Smooth muscle cell (in vitro differentiated cells): ENCODE measurements at regions not wholly inside any gene's neighbourhood (a gene's known extent, or its start where the extent isn't known, plus 50 kb on each side); places are given as distances from the start of the nearest gene placed in this dataset.

Source experiments
- DNase-seq: peaks from one replicate; lab custom pipeline; 2025; ENCODE audit not compliant: unreplicated experiment; lab: John Stamatoyannopoulos, UW
- H2AFZ ChIP-seq: fragments of 200-600 bp; sonication (generic); 2 replicates; pipeline ENCODE4 v1.6.0; 2016; ENCODE audit warnings: antibody characterized with exemption, low read depth, mild to moderate bottlenecking
- H3F3A ChIP-seq: fragments of 200-600 bp; sonication (generic); 2 replicates; pipeline ENCODE4 v1.6.0; 2017; ENCODE audit warnings: antibody characterized with exemption, low read depth
- H3K27ac ChIP-seq: fragments of 200-600 bp; sonication (generic); 2 replicates; pipeline ENCODE4 v1.5.1; 2016; ENCODE audit warnings: low read depth, mild to moderate bottlenecking
- H3K27me3 ChIP-seq: fragments of 200-600 bp; sonication (generic); 2 replicates; pipeline ENCODE4 v1.6.1; 2016; ENCODE audit warnings: low read depth, mild to moderate bottlenecking
- H3K36me3 ChIP-seq: fragments of 200-600 bp; sonication (generic); 2 replicates; pipeline ENCODE4 v1.5.1; 2016; ENCODE audit warnings: low read depth
- H3K4me1 ChIP-seq: fragments of 200-600 bp; sonication (generic); 2 replicates; pipeline ENCODE4 v1.5.1; 2016; ENCODE audit warnings: low read depth
- H3K4me2 ChIP-seq: fragments of 200-600 bp; sonication (generic); 2 replicates; pipeline ENCODE4 v1.6.0; 2016; ENCODE audit warnings: mild to moderate bottlenecking
- H3K4me3 ChIP-seq: fragments of 200-600 bp; sonication (generic); 2 replicates; pipeline ENCODE4 v1.5.1; 2016; ENCODE audit warnings: mild to moderate bottlenecking
- H3K79me2 ChIP-seq: fragments of 200-600 bp; sonication (generic); 2 replicates; pipeline ENCODE4 v1.6.0; 2016; ENCODE audit warnings: low read depth, mild to moderate bottlenecking
- H3K9ac ChIP-seq: fragments of 200-600 bp; sonication (generic); 2 replicates; pipeline ENCODE4 v1.6.0; 2016; ENCODE audit warnings: low read depth
- H3K9me3 ChIP-seq: fragments of 200-600 bp; sonication (generic); replicated peaks from 2 replicates; pipeline ENCODE4 v1.5.1; 2016; ENCODE audit warnings: low read depth
- H4K20me1 ChIP-seq: fragments of 200-600 bp; sonication (generic); 2 replicates; pipeline ENCODE4 v1.6.0; 2016; ENCODE audit warnings: low read depth
- WGBS: methylation state at CpG from one replicate; pipeline ENCODE4 v1.1.7; 2016; ENCODE audit warnings: low lambda C conversion rate; 5-methylcytosine and 5-hydroxymethylcytosine counted together
- TF ChIP-seq, protein P1 (sequence below): fragments of 200-600 bp; sonication (generic); IDR thresholded peaks from 2 replicates; pipeline ENCODE4 v1.5.1; 2017; ENCODE audit warnings: borderline replicate concordance, mild to moderate bottlenecking, antibody characterized with exemption; ENCODE audit not compliant: insufficient read depth, poor library complexity, severe bottlenecking

DNA sequence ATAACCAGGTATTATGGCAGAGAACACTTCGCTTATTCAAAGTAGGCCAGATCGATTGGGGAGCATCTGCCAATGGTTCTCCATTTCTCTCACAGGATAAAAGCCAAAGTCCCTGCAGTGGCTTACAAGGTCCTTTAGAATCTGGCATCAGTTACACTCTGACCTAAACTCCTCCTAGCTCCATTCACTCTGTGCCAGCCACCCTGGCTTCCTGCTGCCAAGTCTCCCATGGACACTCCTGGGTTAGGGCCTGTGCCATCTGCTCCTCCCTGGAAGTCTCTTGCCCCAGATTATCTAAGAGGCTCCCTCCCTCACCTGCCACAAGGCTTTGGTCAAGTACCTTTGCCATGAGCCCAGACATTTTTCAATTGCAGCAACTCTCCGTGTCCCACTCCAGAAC, 649.2 kb downstream of the DACH1 start:
- no peak for DNase-seq
- Histone ChIP-seq H3K27ac (no peak overlapping the region), H3K9ac (no peak overlapping the region), H3F3A (no peaks in the 10 kb centered on the region), H4K20me1 (no peaks in the 10 kb centered on the region), H3K79me2 (no peaks in the 10 kb centered on the region), H3K4me1 (peaks cover 14% of the 10 kb centered on the region), H3K4me2 (no peak overlapping the region), H3K36me3 (no peaks in the 10 kb centered on the region), H3K9me3 (no peaks in the 10 kb centered on the region), H3K4me3 (no peak overlapping the region), H2AFZ (no peak overlapping the region), H3K27me3 (no peaks in the 10 kb centered on the region)
- WGBS, result 91% methylated on average over 3 of the region's 3 CpGs
- TF ChIP-seq, protein P1, sequence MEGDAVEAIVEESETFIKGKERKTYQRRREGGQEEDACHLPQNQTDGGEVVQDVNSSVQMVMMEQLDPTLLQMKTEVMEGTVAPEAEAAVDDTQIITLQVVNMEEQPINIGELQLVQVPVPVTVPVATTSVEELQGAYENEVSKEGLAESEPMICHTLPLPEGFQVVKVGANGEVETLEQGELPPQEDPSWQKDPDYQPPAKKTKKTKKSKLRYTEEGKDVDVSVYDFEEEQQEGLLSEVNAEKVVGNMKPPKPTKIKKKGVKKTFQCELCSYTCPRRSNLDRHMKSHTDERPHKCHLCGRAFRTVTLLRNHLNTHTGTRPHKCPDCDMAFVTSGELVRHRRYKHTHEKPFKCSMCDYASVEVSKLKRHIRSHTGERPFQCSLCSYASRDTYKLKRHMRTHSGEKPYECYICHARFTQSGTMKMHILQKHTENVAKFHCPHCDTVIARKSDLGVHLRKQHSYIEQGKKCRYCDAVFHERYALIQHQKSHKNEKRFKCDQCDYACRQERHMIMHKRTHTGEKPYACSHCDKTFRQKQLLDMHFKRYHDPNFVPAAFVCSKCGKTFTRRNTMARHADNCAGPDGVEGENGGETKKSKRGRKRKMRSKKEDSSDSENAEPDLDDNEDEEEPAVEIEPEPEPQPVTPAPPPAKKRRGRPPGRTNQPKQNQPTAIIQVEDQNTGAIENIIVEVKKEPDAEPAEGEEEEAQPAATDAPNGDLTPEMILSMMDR, result no peak

GRCh38 chr13:71214821-71215220, 652.2 kb downstream of the DACH1 start:
- TF ChIP-seq, protein P1, result no peak
- H3K4me1 ChIP-seq, result peaks cover 8% of the 10 kb centered on the region
- H3K9ac ChIP-seq, result no peak overlapping the region
- no peak for DNase-seq
- H3K79me2 ChIP-seq, result no peaks in the 10 kb centered on the region
- H3K27me3 ChIP-seq, result no peaks in the 10 kb centered on the region
- WGBS, result 93% methylated on average over 4 of the region's 4 CpGs
- H2AFZ ChIP-seq, result no peak overlapping the region
- H3K27ac ChIP-seq, result no peak overlapping the region
- no peak overlapping the region for H3K4me2 ChIP-seq
- no peak overlapping the region for H3K4me3 ChIP-seq
- no peaks in the 10 kb centered on the region for H3K36me3 ChIP-seq
- no peaks in the 10 kb centered on the region for H3K9me3 ChIP-seq
- H3F3A ChIP-seq, result no peaks in the 10 kb centered on the region
- no peaks in the 10 kb centered on the region for H4K20me1 ChIP-seq

DNA sequence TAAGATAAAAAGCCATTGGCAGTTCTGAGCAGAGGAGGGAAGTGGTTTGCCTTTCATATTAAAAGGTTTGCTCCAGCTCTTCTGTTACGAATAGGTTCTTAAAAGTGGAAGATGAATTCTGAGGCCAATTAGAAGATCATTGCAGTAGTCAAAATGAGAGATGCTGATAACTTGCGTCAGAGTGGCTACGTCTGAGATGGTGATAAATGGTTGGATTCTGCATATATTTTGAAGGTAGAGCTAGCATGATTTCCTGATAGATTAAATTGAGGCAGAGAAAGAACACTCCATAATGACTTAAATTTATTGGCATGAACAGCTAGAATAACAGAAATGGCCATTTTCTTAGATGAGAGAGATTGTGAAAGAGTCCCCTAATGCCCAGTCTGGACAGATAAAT, 652.6 kb downstream of the DACH1 start:
- Histone ChIP-seq H3K4me2 (no peak overlapping the region), H3K4me3 (no peak overlapping the region), H3K4me1 (peaks cover 3% of the 10 kb centered on the region), H3K9ac (no peak overlapping the region), H3F3A (no peaks in the 10 kb centered on the region), H3K79me2 (no peaks in the 10 kb centered on the region), H3K36me3 (no peaks in the 10 kb centered on the region), H2AFZ (no peak overlapping the region), H3K27me3 (no peaks in the 10 kb centered on the region), H3K9me3 (no peaks in the 10 kb centered on the region), H3K27ac (no peak overlapping the region), H4K20me1 (no peaks in the 10 kb centered on the region)
- no peak for DNase-seq
- TF ChIP-seq, protein P1, result no peak
- WGBS, result 93% methylated on average over 3 of the region's 3 CpGs

DNA sequence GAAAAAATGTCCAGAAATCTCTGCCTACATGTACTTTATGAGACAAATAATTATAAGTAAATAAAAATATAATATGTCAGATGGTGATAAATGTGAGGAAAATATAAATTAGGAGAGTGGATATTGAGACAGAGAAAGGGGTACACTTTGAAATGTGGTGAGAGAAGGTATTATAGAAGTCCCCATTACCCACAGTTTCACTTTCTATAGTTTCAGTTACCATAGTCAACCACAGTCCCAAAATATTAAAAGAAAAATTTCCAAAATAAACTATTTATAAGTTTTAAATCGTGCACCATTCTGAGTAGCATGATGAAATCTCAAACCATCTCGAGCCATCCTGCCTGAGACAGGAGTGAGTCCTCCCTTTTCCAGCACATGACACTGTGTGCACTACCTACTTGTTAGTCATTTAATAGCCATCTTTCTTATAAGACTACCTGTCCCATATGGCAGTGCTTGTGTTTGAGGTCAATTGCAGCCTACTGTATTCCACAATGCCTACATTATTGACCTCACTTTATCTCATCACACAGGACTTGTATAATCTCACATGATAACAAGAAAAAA, 653.7 kb downstream of the DACH1 start:
- H3K4me1 ChIP-seq, result no peaks in the 10 kb centered on the region
- TF ChIP-seq, protein P1, result no peak
- no peaks in the 10 kb centered on the region for H3K36me3 ChIP-seq
- no peak for DNase-seq
- no peaks in the 10 kb centered on the region for H3K27me3 ChIP-seq
- H3K4me2 ChIP-seq, result no peak overlapping the region
- H3K9ac ChIP-seq, result no peak overlapping the region
- H2AFZ ChIP-seq, result no peak overlapping the region
- H3K9me3 ChIP-seq, result no peaks in the 10 kb centered on the region
- no peaks in the 10 kb centered on the region for H3F3A ChIP-seq
- H4K20me1 ChIP-seq, result no peaks in the 10 kb centered on the region
- no peak overlapping the region for H3K4me3 ChIP-seq
- H3K79me2 ChIP-seq, result no peaks in the 10 kb centered on the region
- WGBS, result 90% methylated on average over 2 of the region's 2 CpGs
- H3K27ac ChIP-seq, result no peak overlapping the region
